Loucy (cell line): ENCODE measurements at regions not wholly inside any gene's neighbourhood (a gene's known extent, or its start where the extent isn't known, plus 50 kb on each side); places are given as distances from the start of the nearest gene placed in this dataset.

Source experiments
- H2AFZ ChIP-seq: fragments of 200-600 bp; sonication (generic); 2 replicates; pipeline ENCODE4 v1.6.0; 2016; ENCODE audit warnings: antibody characterized with exemption, mild to moderate bottlenecking, low read length, moderate library complexity
- H3F3A ChIP-seq: fragments of 200-600 bp; 2 replicates; pipeline ENCODE4 v1.6.0; 2016; ENCODE audit warnings: antibody characterized with exemption, low read depth, mild to moderate bottlenecking
- H3K27me3 ChIP-seq: fragments of 200-600 bp; sonication (generic); 2 replicates; pipeline ENCODE4 v1.6.1; 2014; ENCODE audit warnings: low read length, mild to moderate bottlenecking; ENCODE audit not compliant: insufficient read depth, poor library complexity, severe bottlenecking
- H3K36me3 ChIP-seq: fragments of 200-600 bp; sonication (generic); 2 replicates; pipeline ENCODE4 v1.6.1; 2016; ENCODE audit warnings: low read length; ENCODE audit not compliant: insufficient read depth
- H3K4me1 ChIP-seq: fragments of 200-600 bp; sonication (generic); 2 replicates; pipeline ENCODE4 v1.5.1; 2014; ENCODE audit warnings: low read length, mild to moderate bottlenecking; ENCODE audit not compliant: insufficient read depth, poor library complexity, severe bottlenecking
- H3K4me2 ChIP-seq: fragments of 200-600 bp; sonication (generic); 2 replicates; pipeline ENCODE4 v1.6.0; 2014; ENCODE audit warnings: antibody characterized with exemption, low read length, low read depth, mild to moderate bottlenecking; ENCODE audit not compliant: poor library complexity, severe bottlenecking
- H3K4me3 ChIP-seq: fragments of 200-600 bp; sonication (generic); 2 replicates; pipeline ENCODE4 v1.5.1; 2014; ENCODE audit warnings: low read length, mild to moderate bottlenecking, mixed read lengths; ENCODE audit not compliant: poor library complexity, severe bottlenecking
- H3K79me2 ChIP-seq: fragments of 200-600 bp; sonication (generic); 2 replicates; pipeline ENCODE4 v1.6.1; 2014; ENCODE audit warnings: low read length; ENCODE audit not compliant: insufficient read depth
- H3K9ac ChIP-seq: fragments of 200-600 bp; sonication (generic); 2 replicates; pipeline ENCODE4 v1.6.0; 2014; ENCODE audit warnings: mild to moderate bottlenecking, low read depth, low read length, moderate library complexity; ENCODE audit not compliant: poor library complexity, severe bottlenecking
- H3K9me2 ChIP-seq: fragments of 200-600 bp; sonication (generic); replicated peaks from 2 replicates; pipeline ENCODE4 v1.6.1; 2016; ENCODE audit warnings: low read depth, low read length, mixed read lengths
- H3K9me3 ChIP-seq: fragments of 200-600 bp; sonication (generic); 2 replicates; pipeline ENCODE4 v1.6.1; 2014; ENCODE audit warnings: mild to moderate bottlenecking, antibody characterized with exemption, low read length, low read depth; ENCODE audit not compliant: insufficient read depth
- H4K20me1 ChIP-seq: fragments of 200-600 bp; sonication (generic); 2 replicates; pipeline ENCODE4 v1.6.0; 2014; ENCODE audit warnings: antibody characterized with exemption, low read length, mild to moderate bottlenecking; ENCODE audit not compliant: insufficient read depth, poor library complexity, severe bottlenecking
- CTCF ChIP-seq: fragments of 200-600 bp; sonication (generic); conservative IDR thresholded peaks from 2 replicates; pipeline ENCODE4 v1.5.1; 2014; ENCODE audit warnings: mild to moderate bottlenecking, antibody characterized with exemption, low read length
- EZH2phosphoT487 ChIP-seq: fragments of 200-600 bp; IDR thresholded peaks from 2 replicates; pipeline ENCODE4 v1.6.1; 2018; ENCODE audit warnings: antibody characterized with exemption, mild to moderate bottlenecking, moderate library complexity, borderline replicate concordance

- no peaks in the 10 kb centered on the region for H3K4me1 ChIP-seq
- no peaks in the 10 kb centered on the region for H3F3A ChIP-seq
- no peaks in the 10 kb centered on the region for H3K27me3 ChIP-seq
- no peak overlapping the region for H3K4me2 ChIP-seq
- TF ChIP-seq CTCF (peak; percentile 75), EZH2phosphoT487 (no peak)
- no peaks in the 10 kb centered on the region for H3K79me2 ChIP-seq
- no peak overlapping the region for H2AFZ ChIP-seq
- H3K9me3 ChIP-seq: no peaks in the 10 kb centered on the region
- no peaks in the 10 kb centered on the region for H3K9me2 ChIP-seq
- no peak overlapping the region for H3K9ac ChIP-seq
- H3K4me3 ChIP-seq: no peak overlapping the region
- H3K36me3 ChIP-seq: peaks cover 43% of the 10 kb centered on the region
- H4K20me1 ChIP-seq: no peaks in the 10 kb centered on the region
These were observed 55.4 kb downstream of the EPRS1 start for GRCh38 chr1:219990782-219991510.

- H3K36me3 ChIP-seq: peaks cover 39% of the 10 kb centered on the region
- H4K20me1 ChIP-seq: no peaks in the 10 kb centered on the region
- H3K9me3 ChIP-seq: no peaks in the 10 kb centered on the region
- no peak overlapping the region for H3K9ac ChIP-seq
- no peak overlapping the region for H3K4me2 ChIP-seq
- no peaks in the 10 kb centered on the region for H3K9me2 ChIP-seq
- no peak for TF ChIP-seq EZH2phosphoT487
- no peaks in the 10 kb centered on the region for H3K79me2 ChIP-seq
- H3K4me1 ChIP-seq: no peaks in the 10 kb centered on the region
- no peaks in the 10 kb centered on the region for H3K27me3 ChIP-seq
- H3K4me3 ChIP-seq: no peak overlapping the region
- H3F3A ChIP-seq: no peaks in the 10 kb centered on the region
- H2AFZ ChIP-seq: no peak overlapping the region
These were observed 56.5 kb downstream of the EPRS1 start for GRCh38 chr1:219989766-219990165.

- Histone ChIP-seq H3K4me2 (no peak overlapping the region), H2AFZ (no peak overlapping the region), H3K9me3 (no peaks in the 10 kb centered on the region), H3K4me1 (no peaks in the 10 kb centered on the region), H3K4me3 (no peak overlapping the region), H4K20me1 (no peaks in the 10 kb centered on the region), H3K79me2 (no peaks in the 10 kb centered on the region), H3K9ac (no peak overlapping the region), H3F3A (no peaks in the 10 kb centered on the region), H3K27me3 (no peaks in the 10 kb centered on the region), H3K36me3 (peaks cover 44% of the 10 kb centered on the region), H3K9me2 (no peaks in the 10 kb centered on the region)
- TF ChIP-seq CTCF: no peak
- no peak for TF ChIP-seq EZH2phosphoT487
These were observed 57.5 kb downstream of the EPRS1 start for GRCh38 chr1:219988818-219989217.

- H3K36me3 ChIP-seq: peaks cover 46% of the 10 kb centered on the region
- H3K4me2 ChIP-seq: no peak overlapping the region
- H3K9me2 ChIP-seq: no peaks in the 10 kb centered on the region
- H3K27me3 ChIP-seq: no peaks in the 10 kb centered on the region
- no peaks in the 10 kb centered on the region for H3K79me2 ChIP-seq
- no peak overlapping the region for H3K9ac ChIP-seq
- H3K9me3 ChIP-seq: no peaks in the 10 kb centered on the region
- H3K4me1 ChIP-seq: no peaks in the 10 kb centered on the region
- no peaks in the 10 kb centered on the region for H4K20me1 ChIP-seq
- H3F3A ChIP-seq: no peaks in the 10 kb centered on the region
- no peak overlapping the region for H3K4me3 ChIP-seq
- TF ChIP-seq CTCF (no peak), EZH2phosphoT487 (no peak)
- H2AFZ ChIP-seq: no peak overlapping the region
These were observed 57.9 kb downstream of the EPRS1 start for GRCh38 chr1:219988387-219988786.
